ENCODE measurements at regions not wholly inside any gene's neighbourhood (a gene's known extent, or its start where the extent isn't known, plus 50 kb on each side); places are given as distances from the start of the nearest gene placed in this dataset.
"Not testable (repeated sequence)": the region's sequence is repeated elsewhere in the genome, so short reads cannot be mapped to it uniquely, and the experiment has no call there.

DNA sequence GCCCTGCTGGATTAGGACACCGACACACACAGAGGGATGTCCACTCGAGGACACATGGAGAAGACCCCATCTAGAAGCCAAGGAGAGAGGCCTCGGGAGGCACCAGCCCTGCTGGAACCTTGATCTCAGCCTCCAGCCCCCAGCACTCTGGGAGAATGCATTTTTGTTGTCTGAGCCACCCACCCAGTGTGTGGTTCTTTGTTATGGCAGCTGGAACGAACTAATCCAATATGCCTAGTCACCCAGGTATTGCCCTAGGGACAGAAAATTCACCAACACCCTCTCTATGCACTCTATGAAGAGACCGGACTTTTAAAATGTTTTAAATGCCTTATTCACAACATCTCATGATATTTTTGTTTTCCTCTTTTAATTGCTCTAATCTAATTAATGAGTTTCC is 117.4 kb downstream of the CRYAA start:
- DNase-seq: no peak

DNA sequence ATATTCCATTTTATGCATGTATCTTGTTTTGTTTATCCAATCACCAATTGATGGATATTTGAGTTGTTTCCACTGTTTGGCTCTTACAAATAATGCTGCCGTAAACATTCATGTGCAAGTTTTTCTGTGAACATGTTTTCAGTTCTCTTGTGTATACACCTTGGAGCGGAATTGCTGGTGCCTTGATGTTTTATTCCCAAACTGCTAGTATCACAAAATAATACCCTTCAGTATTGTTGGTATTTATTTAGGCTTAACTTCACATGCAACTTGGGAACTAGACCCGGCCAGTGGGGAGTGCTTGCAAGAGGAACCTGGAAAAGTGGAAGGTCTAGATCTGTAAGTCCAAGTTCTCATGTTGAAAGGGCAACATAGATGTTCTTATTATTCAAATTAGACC is 115.9 kb downstream of the CRYAA start:
- no peak for DNase-seq

GRCh38 chr21:43284238-43284637 is 115.4 kb downstream of the CRYAA start:
- DNase-seq: no peak

DNA sequence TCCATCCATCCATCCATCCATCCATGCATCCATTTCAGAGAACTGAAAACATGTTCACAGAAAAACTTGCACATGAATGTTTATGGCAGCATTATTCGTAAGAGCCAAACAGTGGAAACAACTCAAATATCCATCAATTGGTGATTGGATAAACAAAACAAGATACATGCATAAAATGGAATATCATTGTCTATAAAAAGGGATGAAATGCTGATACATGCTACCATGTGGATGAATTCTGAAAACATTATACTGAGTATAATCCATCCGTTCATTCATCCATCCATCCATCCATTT is 115.1 kb downstream of the CRYAA start:
- DNase-seq: not testable (repeated sequence)

GRCh38 chr21:43283136-43283924 is 114.5 kb downstream of the CRYAA start:
- DNase-seq: no peak

GRCh38 chr21:43282358-43283120 is 113.7 kb downstream of the CRYAA start:
- DNase-seq: no peak

DNA sequence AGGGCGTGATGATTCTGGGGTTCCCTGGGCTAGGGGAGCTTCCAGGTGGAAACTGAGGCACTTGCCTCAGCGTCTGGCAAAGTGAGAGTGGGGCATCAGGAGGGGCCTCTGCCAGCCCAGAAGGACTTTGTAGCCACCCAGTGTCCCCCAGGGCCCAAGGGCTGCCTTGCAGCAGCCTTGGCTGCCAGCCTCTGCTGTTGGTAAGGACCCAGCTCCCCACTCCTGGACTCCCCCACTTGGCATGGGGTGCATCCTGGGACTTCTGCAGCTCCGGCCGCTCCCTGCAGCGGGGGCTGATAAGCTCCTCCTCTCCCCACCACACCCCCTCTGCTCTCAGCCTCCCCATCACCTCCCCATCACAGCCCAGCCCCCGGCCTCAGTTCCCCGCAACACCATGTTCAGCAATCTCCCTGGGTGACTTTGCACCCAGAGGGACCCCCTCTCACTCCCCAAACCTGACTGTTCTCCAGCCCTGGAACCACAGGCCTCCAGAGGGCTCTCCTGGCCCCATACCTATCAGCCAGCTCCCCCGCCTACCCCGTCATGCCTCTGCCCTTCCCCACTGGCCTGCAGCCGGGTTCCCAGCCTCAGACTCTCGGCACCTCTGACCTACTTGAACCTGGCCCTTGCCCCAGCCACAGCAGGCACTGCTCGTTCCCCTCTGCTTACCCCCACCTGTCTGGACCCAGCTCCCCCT is 113.0 kb downstream of the CRYAA start:
- DNase-seq: no peak

DNA sequence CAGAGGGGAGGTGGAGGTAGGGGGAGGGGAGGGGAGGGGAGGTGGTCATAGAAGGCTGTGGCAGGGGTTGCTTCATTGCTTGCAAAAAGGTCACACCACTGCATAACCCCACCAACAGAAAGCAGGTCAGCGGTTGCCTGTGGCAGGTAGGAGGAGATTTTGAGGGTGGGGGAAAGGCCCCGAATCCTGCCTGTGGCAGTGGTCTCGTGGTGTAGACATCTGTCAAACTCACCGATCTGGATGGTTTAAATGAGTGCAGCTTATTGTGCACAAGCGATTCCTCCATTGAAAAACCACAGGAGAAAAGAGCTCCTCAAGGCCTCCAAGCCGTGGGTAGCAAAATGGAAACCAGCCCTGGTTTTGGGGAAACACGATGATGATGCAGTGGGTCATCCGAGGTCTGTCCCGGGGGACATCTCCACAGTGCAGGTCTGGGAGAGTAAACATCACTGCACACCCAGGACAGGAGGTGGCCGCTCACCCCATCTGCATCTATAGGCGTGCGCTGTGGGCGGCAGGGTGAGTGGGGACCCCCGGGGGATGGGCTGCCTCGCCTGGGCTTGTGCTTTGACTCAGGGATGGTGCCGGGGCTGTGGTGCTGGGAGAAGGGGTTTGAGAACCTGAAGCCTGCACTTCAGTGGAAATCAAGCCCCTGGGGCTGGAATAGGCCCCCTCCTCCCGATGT is 112.3 kb downstream of the CRYAA start:
- DNase-seq: no peak

- no peak for DNase-seq
Observed at GRCh38 chr21:43279578-43279894, 110.7 kb downstream of the CRYAA start.

GRCh38 chr21:43278766-43279577 is 110.2 kb downstream of the CRYAA start:
- DNase-seq: no peak

DNA sequence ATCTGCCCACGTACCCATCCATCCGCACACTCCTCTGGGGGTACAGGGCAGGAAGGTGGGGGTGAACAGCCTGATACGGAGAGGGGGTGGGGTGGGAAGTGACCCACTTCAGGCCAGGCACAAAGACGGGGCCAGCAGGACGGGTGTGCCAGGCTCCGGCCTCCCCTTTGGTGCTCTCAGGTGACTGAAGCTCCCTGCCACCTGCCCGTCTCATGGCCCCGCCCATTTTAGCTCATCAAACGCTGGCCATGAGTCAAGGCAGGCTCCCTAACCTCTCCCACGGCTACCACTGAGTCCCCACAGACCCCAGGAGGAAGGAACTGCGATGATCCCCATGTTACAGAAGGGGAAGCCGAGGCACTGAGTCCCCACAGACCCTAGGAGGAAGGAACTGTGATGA is 109.6 kb downstream of the CRYAA start:
- DNase-seq: no peak

- no peak for DNase-seq
Observed at GRCh38 chr21:43277481-43278351, 108.9 kb downstream of the CRYAA start.

DNA sequence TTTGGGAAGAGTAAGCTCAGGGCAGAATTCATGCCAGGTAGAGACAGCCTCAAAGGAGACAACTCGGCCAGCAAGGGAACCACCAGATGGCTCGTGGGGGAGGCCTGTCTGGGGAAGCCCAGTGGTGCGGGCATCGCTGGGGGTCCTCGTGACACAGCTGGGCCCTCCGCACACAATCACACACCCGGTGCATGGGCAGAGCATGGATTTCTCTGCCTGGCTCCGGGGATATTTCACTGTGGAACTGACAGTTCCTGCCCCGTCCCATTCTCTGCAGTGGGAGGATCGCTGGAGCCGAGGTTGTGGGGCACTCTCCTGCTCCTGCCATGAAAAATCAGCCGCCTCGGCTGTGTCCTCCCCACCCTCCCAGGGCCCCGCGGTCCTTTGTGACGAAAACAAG is 108.0 kb downstream of the CRYAA start:
- DNase-seq: no peak

- no peak for DNase-seq
Observed at GRCh38 chr21:43275421-43276211, 106.8 kb downstream of the CRYAA start.

DNA sequence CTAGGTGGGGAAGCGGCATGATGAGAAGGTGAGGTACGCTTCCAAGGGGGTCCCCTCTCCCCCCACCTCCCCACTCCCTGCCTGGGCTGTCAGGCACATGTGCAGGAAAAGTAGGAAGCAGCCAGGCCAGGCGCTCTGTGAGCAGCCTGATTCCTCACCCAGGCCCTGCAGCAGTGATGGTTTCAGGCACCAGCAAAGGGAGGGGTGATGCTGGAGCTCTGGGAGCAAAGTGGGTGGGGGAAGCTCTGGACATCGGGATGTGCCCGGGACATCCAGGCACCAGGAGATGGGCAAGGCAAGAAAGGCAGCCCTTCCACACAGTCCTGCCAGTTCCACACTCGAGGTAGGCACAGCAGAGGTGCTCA is 106.1 kb downstream of the CRYAA start:
- DNase-seq: no peak

- no peak for DNase-seq
Observed at GRCh38 chr21:43274022-43274945, 105.5 kb downstream of the CRYAA start.

GRCh38 chr21:43273708-43274021 is 104.9 kb downstream of the CRYAA start:
- DNase-seq: no peak

- no peak for DNase-seq
Observed at GRCh38 chr21:43273016-43273707, 104.4 kb downstream of the CRYAA start.

DNA sequence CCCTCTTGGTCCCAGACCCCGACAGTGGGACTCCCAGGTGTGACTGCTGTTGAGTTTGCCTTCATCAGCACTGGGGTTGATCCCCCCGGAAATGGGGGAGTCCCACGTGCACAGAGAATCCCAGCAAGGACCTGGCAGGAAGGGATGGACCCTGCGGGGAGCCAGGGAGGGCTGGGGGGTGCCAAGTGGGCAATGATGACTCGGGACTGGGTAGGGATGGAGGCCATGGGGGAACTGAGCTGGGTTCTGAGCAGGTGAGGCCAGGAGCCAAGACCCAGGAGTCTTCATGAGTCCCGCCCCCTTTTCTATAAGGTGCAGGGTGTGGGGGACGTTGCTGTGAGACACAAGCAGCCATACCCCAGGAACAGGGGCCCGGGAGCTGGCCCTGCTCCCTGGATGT is 103.8 kb downstream of the CRYAA start:
- no peak for DNase-seq
